Activated B cell treated with CpG ODN at 0.5 μM for 24 hours (primary cell): ENCODE measurements at regions not wholly inside any gene's neighbourhood (a gene's known extent, or its start where the extent isn't known, plus 50 kb on each side); places are given as distances from the start of the nearest gene placed in this dataset.
"Not testable (repeated sequence)": the region's sequence is repeated elsewhere in the genome, so short reads cannot be mapped to it uniquely, and the experiment has no call there.

Source experiments
- ATAC-seq: fragments of 200-7000 bp; cut with Tn5 transposase; one replicate; pipeline ENCODE4 v1.10.0; 2021; ENCODE audit warnings: low read depth, mild to moderate bottlenecking, moderate library complexity
- CTCF ChIA-PET: fragments of 350-600 bp; sonication (Branson Sonifier 250); formaldehyde crosslinking; loops from one replicate; lab custom pipeline; 2021; ENCODE audit warnings: antibody characterized with exemption; lab: Charles Lee
- POLR2A ChIA-PET: fragments of 350-600 bp; sonication (Branson Sonifier 250); formaldehyde crosslinking; loops from one replicate; lab custom pipeline; 2021; ENCODE audit warnings: antibody characterized with exemption; lab: Charles Lee
- DNase-seq: peaks from one replicate; pipeline ENCODE4 v3.0.0; 2022
- H3K27ac Mint-ChIP-seq: one replicate; pipeline ENCODE4 v1.8.0; 2020; ENCODE audit warnings: mixed read lengths
- H3K27me3 Mint-ChIP-seq: one replicate; pipeline ENCODE4 v1.8.0; 2021; ENCODE audit warnings: mixed read lengths
- H3K36me3 Mint-ChIP-seq: one replicate; pipeline ENCODE4 v1.8.0; 2021; ENCODE audit warnings: low read depth, mixed read lengths
- H3K4me1 Mint-ChIP-seq: one replicate; pipeline ENCODE4 v1.8.0; 2021; ENCODE audit warnings: mixed read lengths
- H3K4me3 Mint-ChIP-seq: one replicate; pipeline ENCODE4 v1.8.0; 2020; ENCODE audit warnings: mild to moderate bottlenecking, mixed read lengths
- H3K9me3 Mint-ChIP-seq: one replicate; pipeline ENCODE4 v1.8.0; 2020; ENCODE audit warnings: mixed read lengths
- CTCF ChIP-seq: fragments of 200-600 bp; IDR thresholded peaks from one replicate; pipeline ENCODE4 v1.8.0; 2022; ENCODE audit warnings: antibody characterized with exemption, mild to moderate bottlenecking
- intact Hi-C: fragments of 100-400 bp; cut with micrococcal nuclease; formaldehyde crosslinking; loops from one replicate; pipeline ENCODE4 v1.15.1; 2024

- ATAC-seq (no peak), DNase-seq (no peak)
- Mint-ChIP-seq H3K27ac (no peak overlapping the region), H3K4me1 (no peaks in the 10 kb centered on the region), H3K36me3 (no peaks in the 10 kb centered on the region), H3K9me3 (no peaks in the 10 kb centered on the region), H3K27me3 (no peaks in the 10 kb centered on the region), H3K4me3 (no peak overlapping the region)
- intact Hi-C loops = no loop called here
- no peak for TF ChIP-seq CTCF
- CTCF ChIA-PET = no interaction called here
- POLR2A ChIA-PET = no interaction called here
Measured at GRCh38 chr18:1436199-1436598, 531.5 kb downstream of the ADCYAP1 start.

GRCh38 chr18:1438458-1438910 is 533.8 kb downstream of the ADCYAP1 start:
- TF ChIP-seq CTCF = no peak
- POLR2A ChIA-PET = no interaction called here
- Mint-ChIP-seq H3K9me3 (peaks cover 3% of the 10 kb centered on the region), H3K4me3 (no peak overlapping the region), H3K4me1 (no peaks in the 10 kb centered on the region), H3K27me3 (no peaks in the 10 kb centered on the region), H3K27ac (no peak overlapping the region), H3K36me3 (no peaks in the 10 kb centered on the region)
- DNase-seq (no peak), ATAC-seq (no peak)
- CTCF ChIA-PET = no interaction called here
- intact Hi-C loops = no loop called here

GRCh38 chr18:1438967-1439366 is 534.3 kb downstream of the ADCYAP1 start:
- ATAC-seq (no peak), DNase-seq (no peak)
- POLR2A ChIA-PET = no interaction called here
- peaks cover 3% of the 10 kb centered on the region for H3K9me3 Mint-ChIP-seq
- no peaks in the 10 kb centered on the region for H3K27me3 Mint-ChIP-seq
- intact Hi-C loops = no loop called here
- H3K27ac Mint-ChIP-seq = no peak overlapping the region
- no peaks in the 10 kb centered on the region for H3K4me1 Mint-ChIP-seq
- CTCF ChIA-PET = no interaction called here
- H3K36me3 Mint-ChIP-seq = no peaks in the 10 kb centered on the region
- H3K4me3 Mint-ChIP-seq = no peak overlapping the region
- TF ChIP-seq CTCF = no peak

- H3K36me3 Mint-ChIP-seq, intact Hi-C loops, H3K4me1 Mint-ChIP-seq, H3K9me3 Mint-ChIP-seq, DNase-seq, H3K4me3 Mint-ChIP-seq, H3K27ac Mint-ChIP-seq, POLR2A ChIA-PET, H3K27me3 Mint-ChIP-seq, ATAC-seq, CTCF ChIA-PET: not testable (repeated sequence)
Measured at GRCh38 chr18:1444062-1444461, 539.4 kb downstream of the ADCYAP1 start.

GRCh38 chr18:1446765-1447164 is 542.1 kb downstream of the ADCYAP1 start:
- Mint-ChIP-seq H3K36me3 (no peaks in the 10 kb centered on the region), H3K9me3 (peaks cover 6% of the 10 kb centered on the region), H3K4me1 (no peaks in the 10 kb centered on the region), H3K27me3 (no peaks in the 10 kb centered on the region), H3K27ac (no peak overlapping the region), H3K4me3 (no peak overlapping the region)
- no peak for DNase-seq
- POLR2A ChIA-PET = no interaction called here
- no peak for TF ChIP-seq CTCF
- intact Hi-C loops = no loop called here
- CTCF ChIA-PET = no interaction called here
- ATAC-seq = no peak

GRCh38 chr18:1452821-1453220 is 548.1 kb downstream of the ADCYAP1 start:
- Mint-ChIP-seq H3K27ac (no peak overlapping the region), H3K4me1 (no peaks in the 10 kb centered on the region), H3K4me3 (no peak overlapping the region), H3K27me3 (no peaks in the 10 kb centered on the region), H3K36me3 (no peaks in the 10 kb centered on the region), H3K9me3 (peaks cover 16% of the 10 kb centered on the region)
- ChIA-PET POLR2A (no interaction called here), CTCF (no interaction called here)
- intact Hi-C loops = no loop called here
- no peak for TF ChIP-seq CTCF
- ATAC-seq (no peak), DNase-seq (no peak)
